HG03196 (cell line): ENCODE measurements at regions not wholly inside any gene's neighbourhood (a gene's known extent, or its start where the extent isn't known, plus 50 kb on each side); places are given as distances from the start of the nearest gene placed in this dataset.
"Not testable (repeated sequence)": the region's sequence is repeated elsewhere in the genome, so short reads cannot be mapped to it uniquely, and the experiment has no call there.

ENCODE experiments used
- ATAC-seq: cut with Tn5 transposase; IDR thresholded peaks from one replicate; pipeline ENCODE4 v1.9.1; 2021; ENCODE audit not compliant: unreplicated experiment

DNA sequence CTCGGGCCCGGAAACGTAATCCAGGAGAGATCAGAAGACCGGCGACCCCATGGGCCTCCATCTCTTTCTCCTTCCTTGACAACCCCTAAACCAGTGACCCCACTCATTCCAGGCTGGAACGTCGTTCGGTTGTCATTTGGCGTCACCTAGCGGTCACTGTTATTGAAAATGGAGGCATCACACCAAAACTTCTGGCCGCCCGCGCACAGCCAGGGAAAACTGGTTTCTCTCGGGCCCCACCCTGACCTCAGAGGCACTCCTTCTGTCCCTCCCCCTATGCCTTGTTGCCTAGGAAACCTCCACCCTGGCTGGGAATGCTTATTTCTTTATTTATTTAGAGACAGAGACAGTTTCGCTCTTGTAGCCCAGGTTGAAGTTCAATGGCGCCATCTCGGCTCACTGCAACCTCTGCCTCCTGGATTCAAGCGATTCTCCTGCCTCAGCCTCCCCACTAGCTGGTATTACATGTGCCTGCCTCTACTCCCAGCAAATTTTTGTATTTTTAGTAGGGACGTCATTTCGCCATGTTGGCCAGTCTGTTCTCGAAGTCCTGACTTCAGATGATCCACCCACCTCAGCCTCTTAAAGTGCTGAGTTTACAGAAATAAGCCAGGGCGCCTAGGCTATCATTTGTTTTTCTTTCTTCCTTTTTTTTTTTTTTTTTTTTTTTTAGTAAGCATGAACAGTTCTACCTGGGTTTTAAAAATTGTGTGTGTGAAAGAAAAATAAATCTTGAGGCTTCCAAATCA, 2144.1 kb upstream of the TPTE start:
- peak; percentile 62 for ATAC-seq

DNA sequence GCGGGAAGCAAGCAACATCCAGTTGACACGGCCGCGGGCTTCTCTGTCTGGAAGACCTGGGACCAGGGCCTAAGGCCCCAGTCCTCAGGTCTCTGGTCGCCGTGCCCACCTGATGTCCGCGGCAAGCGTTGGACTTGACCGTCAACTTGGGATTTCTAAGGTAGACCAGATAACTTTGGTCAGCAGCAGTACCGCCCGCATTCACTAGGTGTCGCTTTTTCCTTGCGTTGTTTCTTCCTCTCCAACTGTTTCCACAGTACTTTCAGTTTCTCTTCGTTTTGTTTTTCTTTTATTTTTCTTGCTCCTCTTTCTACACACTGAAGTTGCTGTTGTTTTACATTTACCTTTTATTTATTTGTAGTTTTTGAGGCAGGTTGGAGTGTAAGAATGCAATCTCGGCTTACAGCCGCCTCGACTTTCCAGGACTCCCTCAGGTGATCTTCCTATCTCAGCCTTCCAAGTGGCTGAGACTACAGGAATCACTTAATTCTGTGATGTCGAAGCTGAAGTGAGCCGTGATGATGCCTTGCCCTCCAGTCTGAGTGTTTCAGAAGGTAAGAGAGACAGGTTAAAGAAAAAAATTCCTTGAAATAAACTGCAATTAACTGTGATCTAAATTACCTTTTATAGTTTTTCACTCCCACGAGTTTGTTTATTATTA, 2140.8 kb upstream of the TPTE start:
- ATAC-seq: peak; percentile 44

DNA sequence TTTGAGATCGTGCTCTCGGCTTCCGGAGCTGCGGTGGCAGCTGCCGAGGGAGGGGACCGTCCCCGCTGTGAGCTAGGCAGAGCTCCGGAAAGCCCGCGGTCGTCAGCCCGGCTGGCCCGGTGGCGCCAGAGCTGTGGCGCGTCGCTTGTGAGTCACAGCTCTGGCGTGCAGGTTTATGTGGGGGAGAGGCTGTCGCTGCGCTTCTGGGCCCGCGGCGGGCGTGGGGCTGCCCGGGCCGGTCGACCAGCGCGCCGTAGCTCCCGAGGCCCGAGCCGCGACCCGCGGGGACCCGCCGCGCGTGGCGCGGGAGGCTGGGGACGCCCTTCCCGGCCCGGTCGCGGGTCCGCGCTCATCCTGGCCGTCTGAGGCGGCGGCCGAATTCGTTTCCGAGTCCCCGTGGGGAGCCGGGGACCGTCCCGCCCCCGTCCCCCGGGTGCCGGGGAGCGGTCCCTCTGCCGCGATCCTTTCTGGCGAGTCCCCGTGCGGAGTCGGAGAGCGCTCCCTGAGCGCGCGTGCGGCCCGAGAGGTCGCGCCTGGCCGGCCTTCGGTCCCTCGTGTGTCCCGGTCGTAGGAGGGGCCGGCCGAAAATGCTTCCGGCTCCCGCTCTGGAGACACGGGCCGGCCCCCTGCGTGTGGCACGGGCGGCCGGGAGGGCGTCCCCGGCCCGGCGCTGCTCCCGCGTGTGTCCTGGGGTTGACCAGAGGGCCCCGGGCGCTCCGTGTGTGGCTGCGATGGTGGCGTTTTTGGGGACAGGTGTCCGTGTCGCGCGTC, 2133.0 kb upstream of the TPTE start:
- ATAC-seq: not testable (repeated sequence)

DNA sequence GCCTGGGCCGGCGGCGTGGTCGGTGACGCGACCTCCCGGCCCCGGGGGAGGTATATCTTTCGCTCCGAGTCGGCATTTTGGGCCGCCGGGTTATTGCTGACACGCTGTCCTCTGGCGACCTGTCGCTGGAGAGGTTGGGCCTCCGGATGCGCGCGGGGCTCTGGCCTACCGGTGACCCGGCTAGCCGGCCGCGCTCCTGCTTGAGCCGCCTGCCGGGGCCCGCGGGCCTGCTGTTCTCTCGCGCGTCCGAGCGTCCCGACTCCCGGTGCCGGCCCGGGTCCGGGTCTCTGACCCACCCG, 2132.5 kb upstream of the TPTE start:
- ATAC-seq: not testable (repeated sequence)

DNA sequence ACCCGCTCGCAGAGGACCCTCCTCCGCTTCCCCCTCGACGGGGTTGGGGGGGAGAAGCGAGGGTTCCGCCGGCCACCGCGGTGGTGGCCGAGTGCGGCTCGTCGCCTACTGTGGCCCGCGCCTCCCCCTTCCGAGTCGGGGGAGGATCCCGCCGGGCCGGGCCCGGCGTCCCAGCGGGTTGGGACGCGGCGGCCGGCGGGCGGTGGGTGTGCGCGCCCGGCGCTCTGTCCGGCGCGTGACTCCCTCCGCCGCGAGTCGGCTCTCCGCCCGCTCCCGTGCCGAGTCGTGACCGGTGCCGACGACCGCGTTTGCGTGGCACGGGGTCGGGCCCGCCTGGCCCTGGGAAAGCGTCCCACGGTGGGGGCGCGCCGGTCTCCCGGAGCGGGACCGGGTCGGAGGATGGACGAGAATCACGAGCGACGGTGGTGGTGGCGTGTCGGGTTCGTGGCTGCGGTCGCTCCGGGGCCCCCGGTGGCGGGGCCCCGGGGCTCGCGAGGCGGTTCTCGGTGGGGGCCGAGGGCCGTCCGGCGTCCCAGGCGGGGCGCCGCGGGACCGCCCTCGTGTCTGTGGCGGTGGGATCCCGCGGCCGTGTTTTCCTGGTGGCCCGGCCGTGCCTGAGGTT, 2130.7 kb upstream of the TPTE start:
- ATAC-seq: not testable (repeated sequence)

DNA sequence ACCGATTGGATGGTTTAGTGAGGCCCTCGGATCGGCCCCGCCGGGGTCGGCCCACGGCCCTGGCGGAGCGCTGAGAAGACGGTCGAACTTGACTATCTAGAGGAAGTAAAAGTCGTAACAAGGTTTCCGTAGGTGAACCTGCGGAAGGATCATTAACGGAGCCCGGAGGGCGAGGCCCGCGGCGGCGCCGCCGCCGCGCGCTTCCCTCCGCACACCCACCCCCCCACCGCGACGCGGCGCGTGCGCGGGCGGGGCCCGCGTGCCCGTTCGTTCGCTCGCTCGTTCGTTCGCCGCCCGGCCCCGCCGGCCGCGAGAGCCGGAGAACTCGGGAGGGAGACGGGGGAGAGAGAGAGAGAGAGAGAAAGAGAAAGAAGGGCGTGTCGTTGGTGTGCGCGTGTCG, 2127.0 kb upstream of the TPTE start:
- ATAC-seq: not testable (repeated sequence)

DNA sequence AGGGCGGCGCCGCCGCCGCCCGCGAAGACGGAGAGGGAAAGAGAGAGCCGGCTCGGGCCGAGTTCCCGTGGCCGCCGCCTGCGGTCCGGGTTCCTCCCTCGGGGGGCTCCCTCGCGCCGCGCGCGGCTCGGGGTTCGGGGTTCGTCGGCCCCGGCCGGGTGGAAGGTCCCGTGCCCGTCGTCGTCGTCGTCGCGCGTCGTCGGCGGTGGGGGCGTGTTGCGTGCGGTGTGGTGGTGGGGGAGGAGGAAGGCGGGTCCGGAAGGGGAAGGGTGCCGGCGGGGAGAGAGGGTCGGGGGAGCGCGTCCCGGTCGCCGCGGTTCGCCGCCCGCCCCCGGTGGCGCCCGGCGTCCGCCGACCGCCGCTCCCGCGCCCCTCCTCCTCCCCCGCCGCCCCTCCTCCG, 2125.4 kb upstream of the TPTE start:
- ATAC-seq: not testable (repeated sequence)

DNA sequence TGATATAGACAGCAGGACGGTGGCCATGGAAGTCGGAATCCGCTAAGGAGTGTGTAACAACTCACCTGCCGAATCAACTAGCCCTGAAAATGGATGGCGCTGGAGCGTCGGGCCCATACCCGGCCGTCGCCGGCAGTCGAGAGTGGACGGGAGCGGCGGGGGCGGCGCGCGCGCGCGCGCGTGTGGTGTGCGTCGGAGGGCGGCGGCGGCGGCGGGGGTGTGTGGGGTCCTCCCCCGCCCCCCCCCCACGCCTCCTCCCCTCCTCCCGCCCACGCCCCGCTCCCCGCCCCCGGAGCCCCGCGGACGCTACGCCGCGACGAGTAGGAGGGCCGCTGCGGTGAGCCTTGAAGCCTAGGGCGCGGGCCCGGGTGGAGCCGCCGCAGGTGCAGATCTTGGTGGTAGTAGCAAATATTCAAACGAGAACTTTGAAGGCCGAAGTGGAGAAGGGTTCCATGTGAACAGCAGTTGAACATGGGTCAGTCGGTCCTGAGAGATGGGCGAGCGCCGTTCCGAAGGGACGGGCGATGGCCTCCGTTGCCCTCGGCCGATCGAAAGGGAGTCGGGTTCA, 2122.4 kb upstream of the TPTE start:
- not testable (repeated sequence) for ATAC-seq

DNA sequence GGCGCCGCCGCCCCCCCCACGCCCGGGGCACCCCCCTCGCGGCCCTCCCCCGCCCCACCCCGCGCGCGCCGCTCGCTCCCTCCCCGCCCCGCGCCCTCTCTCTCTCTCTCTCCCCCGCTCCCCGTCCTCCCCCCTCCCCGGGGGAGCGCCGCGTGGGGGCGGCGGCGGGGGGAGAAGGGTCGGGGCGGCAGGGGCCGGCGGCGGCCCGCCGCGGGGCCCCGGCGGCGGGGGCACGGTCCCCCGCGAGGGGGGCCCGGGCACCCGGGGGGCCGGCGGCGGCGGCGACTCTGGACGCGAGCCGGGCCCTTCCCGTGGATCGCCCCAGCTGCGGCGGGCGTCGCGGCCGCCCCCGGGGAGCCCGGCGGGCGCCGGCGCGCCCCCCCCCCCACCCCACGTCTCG, 2121.5 kb upstream of the TPTE start:
- ATAC-seq: not testable (repeated sequence)

DNA sequence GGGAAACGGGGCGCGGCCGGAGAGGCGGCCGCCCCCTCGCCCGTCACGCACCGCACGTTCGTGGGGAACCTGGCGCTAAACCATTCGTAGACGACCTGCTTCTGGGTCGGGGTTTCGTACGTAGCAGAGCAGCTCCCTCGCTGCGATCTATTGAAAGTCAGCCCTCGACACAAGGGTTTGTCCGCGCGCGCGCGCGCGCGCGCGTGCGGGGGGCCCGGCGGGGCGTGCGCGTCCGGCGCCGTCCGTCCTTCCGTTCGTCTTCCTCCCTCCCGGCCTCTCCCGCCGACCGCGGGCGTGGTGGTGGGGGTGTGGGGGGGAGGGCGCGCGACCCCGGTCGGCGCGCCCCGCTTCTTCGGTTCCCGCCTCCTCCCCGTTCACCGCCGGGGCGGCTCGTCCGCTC, 2119.6 kb upstream of the TPTE start:
- ATAC-seq: not testable (repeated sequence)

DNA sequence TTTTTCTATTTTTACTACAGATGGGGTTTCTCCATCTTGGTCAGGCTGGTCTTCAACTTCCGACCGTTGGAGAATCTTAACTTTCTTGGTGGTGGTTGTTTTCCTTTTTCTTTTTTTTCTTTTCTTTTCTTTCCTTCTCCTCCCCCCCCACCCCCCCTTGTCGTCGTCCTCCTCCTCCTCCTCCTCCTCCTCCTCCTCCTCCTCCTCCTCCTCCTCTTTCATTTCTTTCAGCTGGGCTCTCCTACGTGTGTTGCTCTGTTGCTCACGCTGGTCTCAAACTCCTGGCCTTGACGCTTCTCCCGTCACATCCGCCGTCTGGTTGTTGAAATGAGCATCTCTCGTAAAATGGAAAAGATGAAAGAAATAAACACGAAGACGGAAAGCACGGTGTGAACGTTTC, 2115.1 kb upstream of the TPTE start:
- not testable (repeated sequence) for ATAC-seq

DNA sequence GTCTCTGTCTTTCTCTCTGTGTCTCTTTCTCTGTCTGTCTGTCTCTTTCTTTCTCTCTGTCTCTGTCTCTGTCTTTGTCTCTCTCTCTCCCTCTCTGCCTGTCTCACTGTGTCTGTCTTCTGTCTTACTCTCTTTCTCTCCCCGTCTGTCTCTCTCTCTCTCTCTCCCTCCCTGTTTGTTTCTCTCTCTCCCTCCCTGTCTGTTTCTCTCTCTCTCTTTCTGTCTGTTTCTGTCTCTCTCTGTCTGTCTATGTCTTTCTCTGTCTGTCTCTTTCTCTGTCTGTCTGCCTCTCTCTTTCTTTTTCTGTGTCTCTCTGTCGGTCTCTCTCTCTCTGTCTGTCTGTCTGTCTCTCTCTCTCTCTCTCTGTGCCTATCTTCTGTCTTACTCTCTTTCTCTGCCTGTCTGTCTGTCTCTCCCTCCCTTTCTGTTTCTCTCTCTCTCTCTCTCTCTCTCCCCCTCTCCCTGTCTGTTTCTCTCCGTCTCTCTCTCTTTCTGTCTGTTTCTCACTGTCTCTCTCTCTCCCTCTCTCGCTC, 2110.2 kb upstream of the TPTE start:
- ATAC-seq: not testable (repeated sequence)

DNA sequence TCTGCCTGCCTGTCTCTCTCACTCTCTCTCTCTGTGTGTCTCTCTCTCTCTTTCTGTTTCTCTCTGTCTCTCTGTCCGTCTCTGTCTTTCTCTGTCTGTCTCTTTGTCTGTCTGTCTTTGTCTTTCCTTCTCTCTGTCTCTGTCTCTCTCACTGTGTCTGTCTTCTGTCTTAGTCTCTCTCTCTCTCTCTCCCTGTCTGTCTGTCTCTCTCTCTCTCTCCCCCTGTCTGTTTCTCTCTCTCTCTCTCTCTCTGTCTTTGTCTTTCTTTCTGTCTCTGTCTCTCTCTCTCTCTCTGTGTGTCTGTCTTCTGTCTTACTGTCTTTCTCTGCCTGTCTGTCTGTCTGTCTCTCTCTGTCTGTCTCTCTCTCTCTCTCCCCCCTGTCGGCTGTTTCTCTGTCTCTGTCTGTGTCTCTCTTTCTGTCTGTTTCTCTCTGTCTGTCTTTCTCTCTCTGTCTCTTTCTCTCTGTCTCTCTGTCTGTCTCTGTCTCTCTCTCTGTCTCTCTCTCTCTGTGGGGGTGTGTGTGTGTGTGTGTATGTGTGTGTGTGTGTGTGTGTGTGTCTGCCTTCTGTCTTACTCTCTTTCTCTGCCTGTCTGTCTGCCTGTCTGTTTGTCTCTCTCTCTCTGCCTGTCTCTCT, 2101.3 kb upstream of the TPTE start:
- ATAC-seq: peak; percentile 95

DNA sequence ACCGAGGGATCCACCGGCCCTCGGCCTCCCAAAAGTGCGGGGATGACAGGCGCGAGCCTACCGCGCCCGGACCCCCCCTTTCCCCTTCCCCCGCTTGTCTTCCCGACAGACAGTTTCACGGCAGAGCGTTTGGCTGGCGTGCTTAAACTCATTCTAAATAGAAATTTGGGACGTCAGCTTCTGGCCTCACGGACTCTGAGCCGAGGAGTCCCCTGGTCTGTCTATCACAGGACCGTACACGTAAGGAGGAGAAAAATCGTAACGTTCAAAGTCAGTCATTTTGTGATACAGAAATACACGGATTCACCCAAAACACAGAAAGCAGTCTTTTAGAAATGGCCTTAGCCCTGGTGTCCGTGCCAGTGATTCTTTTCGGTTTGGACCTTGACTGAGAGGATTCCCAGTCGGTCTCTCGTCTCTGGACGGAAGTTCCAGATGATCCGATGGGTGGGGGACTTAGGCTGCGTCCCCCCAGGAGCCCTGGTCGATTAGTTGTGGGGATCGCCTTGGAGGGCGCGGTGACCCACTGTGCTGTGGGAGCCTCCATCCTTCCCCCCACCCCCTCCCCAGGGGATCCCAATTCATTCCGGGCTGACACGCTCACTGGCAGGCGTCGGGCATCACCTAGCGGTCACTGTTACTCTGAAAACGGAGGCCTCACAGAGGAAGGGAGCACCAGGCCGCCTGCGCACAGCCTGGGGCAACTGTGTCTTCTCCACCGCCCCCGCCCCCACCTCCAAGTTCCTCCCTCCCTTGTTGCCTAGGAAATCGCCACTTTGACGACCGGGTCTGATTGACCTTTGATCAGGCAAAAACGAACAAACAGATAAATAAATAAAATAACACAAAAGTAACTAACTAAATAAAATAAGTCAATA, 2093.4 kb upstream of the TPTE start:
- peak; percentile 46 for ATAC-seq

DNA sequence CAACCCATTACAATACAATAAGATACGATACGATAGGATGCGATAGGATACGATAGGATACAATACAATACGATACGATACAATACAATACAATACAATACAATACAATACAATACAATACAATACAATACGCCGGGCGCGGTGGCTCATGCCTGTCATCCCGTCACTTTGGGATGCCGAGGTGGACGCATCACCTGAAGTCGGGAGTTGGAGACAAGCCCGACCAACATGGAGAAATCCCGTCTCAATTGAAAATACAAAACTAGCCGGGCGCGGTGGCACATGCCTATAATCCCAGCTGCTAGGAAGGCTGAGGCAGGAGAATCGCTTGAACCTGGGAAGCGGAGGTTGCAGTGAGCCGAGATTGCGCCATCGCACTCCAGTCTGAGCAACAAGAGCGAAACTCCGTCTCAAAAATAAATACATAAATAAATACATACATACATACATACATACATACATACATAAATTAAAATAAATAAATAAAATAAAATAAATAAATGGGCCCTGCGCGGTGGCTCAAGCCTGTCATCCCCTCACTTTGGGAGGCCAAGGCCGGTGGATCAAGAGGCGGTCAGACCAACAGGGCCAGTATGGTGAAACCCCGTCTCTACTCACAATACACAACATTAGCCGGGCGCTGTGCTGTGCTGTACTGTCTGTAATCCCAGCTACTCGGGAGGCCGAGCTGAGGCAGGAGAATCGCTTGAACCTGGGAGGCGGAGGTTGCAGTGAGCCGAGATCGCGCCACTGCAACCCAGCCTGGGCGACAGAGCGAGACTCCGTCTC, 2092.5 kb upstream of the TPTE start:
- ATAC-seq: peak; percentile 88

DNA sequence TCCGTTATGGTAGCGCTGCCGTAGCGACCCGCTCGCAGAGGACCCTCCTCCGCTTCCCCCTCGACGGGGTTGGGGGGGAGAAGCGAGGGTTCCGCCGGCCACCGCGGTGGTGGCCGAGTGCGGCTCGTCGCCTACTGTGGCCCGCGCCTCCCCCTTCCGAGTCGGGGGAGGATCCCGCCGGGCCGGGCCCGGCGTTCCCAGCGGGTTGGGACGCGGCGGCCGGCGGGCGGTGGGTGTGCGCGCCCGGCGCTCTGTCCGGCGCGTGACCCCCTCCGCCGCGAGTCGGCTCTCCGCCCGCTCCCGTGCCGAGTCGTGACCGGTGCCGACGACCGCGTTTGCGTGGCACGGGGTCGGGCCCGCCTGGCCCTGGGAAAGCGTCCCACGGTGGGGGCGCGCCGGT, 2086.7 kb upstream of the TPTE start:
- ATAC-seq: peak; percentile 59

DNA sequence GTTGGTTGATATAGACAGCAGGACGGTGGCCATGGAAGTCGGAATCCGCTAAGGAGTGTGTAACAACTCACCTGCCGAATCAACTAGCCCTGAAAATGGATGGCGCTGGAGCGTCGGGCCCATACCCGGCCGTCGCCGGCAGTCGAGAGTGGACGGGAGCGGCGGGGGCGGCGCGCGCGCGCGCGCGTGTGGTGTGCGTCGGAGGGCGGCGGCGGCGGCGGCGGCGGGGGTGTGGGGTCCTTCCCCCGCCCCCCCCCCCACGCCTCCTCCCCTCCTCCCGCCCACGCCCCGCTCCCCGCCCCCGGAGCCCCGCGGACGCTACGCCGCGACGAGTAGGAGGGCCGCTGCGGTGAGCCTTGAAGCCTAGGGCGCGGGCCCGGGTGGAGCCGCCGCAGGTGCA, 2078.3 kb upstream of the TPTE start:
- not testable (repeated sequence) for ATAC-seq

DNA sequence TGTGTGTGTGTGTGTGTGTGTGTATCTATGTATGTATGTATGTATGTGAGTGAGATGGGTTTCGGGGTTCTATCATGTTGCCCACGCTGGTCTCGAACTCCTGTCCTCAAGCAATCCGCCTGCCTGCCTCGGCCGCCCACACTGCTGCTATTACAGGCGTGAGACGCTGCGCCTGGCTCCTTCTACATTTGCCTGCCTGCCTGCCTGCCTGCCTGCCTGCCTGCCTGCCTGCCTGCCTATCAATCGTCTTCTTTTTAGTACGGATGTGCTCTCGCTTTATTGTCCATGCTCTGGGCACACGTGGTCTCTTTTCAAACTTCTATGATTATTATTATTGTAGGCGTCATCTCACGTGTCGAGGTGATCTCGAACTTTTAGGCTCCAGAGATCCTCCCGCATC, 2071.6 kb upstream of the TPTE start:
- ATAC-seq: not testable (repeated sequence)
